ENCODE measurements at regions not wholly inside any gene's neighbourhood (a gene's known extent, or its start where the extent isn't known, plus 50 kb on each side); places are given as distances from the start of the nearest gene placed in this dataset.

GRCh38 chr12:88309546-88309945 lies 167.4 kb downstream of the TMTC3 start:
- H3K4me3 ChIP-seq (ENCODE audit: low read depth, low read length), result no peak overlapping the region
- DNase-seq (ENCODE audit: low read depth), result peak; percentile 81
- TF ChIP-seq, protein P1, sequence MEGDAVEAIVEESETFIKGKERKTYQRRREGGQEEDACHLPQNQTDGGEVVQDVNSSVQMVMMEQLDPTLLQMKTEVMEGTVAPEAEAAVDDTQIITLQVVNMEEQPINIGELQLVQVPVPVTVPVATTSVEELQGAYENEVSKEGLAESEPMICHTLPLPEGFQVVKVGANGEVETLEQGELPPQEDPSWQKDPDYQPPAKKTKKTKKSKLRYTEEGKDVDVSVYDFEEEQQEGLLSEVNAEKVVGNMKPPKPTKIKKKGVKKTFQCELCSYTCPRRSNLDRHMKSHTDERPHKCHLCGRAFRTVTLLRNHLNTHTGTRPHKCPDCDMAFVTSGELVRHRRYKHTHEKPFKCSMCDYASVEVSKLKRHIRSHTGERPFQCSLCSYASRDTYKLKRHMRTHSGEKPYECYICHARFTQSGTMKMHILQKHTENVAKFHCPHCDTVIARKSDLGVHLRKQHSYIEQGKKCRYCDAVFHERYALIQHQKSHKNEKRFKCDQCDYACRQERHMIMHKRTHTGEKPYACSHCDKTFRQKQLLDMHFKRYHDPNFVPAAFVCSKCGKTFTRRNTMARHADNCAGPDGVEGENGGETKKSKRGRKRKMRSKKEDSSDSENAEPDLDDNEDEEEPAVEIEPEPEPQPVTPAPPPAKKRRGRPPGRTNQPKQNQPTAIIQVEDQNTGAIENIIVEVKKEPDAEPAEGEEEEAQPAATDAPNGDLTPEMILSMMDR (conservative IDR thresholded peaks at IDR 0.05; ENCODE audit: low read depth, low read length), result no peak

DNA sequence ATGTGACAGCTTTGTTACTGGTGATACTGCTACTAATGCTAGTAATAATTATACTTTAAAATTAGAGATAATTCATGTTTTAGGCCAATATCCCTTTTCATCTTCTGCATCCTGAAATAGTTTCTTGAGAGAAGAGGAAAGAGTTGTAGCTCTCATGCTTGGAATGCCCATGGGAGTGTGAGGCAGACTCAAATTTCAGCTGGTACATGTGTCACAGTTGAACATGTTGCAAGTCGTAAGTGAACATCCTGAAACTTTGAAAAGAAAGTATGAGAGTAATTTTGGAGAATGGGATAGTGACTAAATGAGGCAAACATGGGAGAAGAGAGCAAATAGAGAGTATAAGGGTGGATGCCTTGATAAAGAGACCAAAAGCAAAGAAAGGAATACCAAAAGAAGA lies 168.0 kb downstream of the TMTC3 start:
- TF ChIP-seq, protein P1 (conservative IDR thresholded peaks at IDR 0.05; ENCODE audit: low read depth, low read length), result no peak
- peak; percentile 88 for DNase-seq (ENCODE audit: low read depth)
- no peak overlapping the region for H3K4me3 ChIP-seq (ENCODE audit: low read depth, low read length)

DNA sequence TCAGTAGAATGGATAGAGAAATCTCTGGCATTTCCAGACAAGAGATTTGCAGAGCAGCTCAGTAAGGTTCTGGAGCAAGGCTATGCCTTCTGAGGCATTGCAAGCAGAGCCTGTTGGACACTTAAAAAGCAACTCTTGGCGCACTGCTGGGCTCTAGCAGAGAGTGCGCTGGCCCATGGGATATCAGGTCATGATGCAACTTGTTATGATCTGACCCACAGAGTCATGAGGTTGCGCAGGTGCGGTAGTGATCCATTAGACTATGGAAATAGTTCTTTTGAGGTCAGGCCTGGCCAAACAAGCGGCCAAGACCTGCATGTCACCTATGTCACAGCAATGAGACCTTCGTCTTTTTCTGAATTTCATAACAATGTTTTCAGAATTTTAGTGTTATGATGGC lies 168.6 kb downstream of the TMTC3 start:
- DNase-seq (ENCODE audit: low read depth), result peak; percentile 49
- H3K4me3 ChIP-seq (ENCODE audit: low read depth, low read length), result no peak overlapping the region
- TF ChIP-seq, protein P1 (conservative IDR thresholded peaks at IDR 0.05; ENCODE audit: low read depth, low read length), result no peak

GRCh38 chr12:88313554-88313953 lies 171.4 kb downstream of the TMTC3 start:
- TF ChIP-seq, protein P1 (conservative IDR thresholded peaks at IDR 0.05; ENCODE audit: low read depth, low read length), result no peak
- H3K4me3 ChIP-seq (ENCODE audit: low read depth, low read length), result no peak overlapping the region
- no peak for DNase-seq (ENCODE audit: low read depth)

DNA sequence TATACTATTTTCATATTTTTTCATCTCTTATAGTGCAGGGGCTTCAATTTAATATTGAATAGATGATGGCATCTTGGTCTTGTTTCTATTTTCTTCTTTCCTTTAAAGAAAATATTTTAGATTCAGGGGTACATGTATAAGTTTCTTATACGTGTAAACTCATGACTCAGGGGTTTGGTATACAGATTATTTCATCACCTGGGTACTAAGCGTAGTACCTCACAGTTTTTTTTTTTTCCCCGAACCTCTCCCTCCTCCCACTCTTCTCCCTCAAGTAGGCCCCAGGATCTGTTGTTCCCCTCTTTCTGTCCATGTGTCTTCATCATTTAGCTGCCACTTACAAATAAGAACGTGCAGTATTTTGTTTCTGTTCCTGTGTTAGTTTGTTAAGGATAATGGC lies 172.6 kb downstream of the TMTC3 start:
- TF ChIP-seq, protein P1 (conservative IDR thresholded peaks at IDR 0.05; ENCODE audit: low read depth, low read length), result no peak
- no peak overlapping the region for H3K4me3 ChIP-seq (ENCODE audit: low read depth, low read length)
- no peak for DNase-seq (ENCODE audit: low read depth)

DNA sequence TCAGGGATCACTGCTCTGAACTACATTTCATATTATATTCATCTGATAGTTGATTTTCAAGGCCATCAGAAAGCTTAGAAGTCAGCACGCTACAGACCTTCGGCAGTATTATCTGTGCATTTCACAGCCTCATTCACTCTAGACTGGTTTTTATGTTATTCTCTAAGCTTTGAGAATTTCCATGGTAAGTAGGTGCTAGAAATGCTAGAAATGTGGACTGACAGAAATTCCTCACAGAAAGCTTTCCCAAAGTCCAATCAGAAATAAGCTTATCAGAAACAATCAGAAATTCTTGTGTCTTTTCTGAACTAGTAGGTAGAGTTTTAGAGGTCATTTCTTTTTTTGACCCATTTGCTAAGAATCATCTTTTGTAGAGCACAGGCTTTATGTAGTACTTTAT lies 176.6 kb downstream of the TMTC3 start:
- no peak overlapping the region for H3K4me3 ChIP-seq (ENCODE audit: low read depth, low read length)
- no peak for DNase-seq (ENCODE audit: low read depth)
- TF ChIP-seq, protein P1 (conservative IDR thresholded peaks at IDR 0.05; ENCODE audit: low read depth, low read length), result no peak

DNA sequence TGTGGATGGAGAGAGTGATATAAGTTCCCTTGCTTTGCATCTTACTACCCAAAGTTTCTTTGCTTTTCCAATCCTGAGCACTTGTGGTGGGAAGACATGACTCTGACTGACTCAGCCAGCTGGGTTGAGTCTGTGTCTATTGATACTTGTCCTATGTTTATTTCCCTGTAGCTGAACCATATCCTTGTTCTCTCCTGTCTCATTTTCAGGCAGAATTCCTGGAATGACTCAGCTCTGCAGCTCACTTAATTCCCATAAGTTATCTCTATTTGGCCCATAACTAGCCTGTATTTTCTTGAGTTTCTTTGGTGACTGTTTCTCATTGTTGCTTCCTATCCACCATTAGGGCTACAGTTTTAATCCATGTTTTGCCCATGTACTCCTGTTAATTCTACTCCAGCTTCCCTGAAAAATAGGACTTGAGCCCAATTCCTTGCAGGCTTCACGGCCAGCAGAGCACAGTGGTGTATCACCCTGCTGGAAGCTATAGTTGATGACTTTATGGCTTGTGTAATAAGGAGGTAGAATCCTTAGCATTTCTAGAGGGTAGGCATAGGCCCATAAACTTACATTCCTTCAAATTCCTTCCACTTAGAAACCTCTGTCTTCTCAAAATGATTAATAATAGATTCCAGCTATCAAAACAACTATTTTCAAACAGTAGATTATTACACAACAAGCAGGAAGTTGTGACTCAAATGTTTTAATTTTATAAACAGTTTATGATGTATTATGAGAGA lies 183.1 kb downstream of the TMTC3 start:
- no peak overlapping the region for H3K4me3 ChIP-seq (ENCODE audit: low read depth, low read length)
- TF ChIP-seq, protein P1 (conservative IDR thresholded peaks at IDR 0.05; ENCODE audit: low read depth, low read length), result peak; percentile 50
- DNase-seq (ENCODE audit: low read depth), result peak; percentile 87
